ENCODE measurements at regions not wholly inside any gene's neighbourhood (a gene's known extent, or its start where the extent isn't known, plus 50 kb on each side); places are given as distances from the start of the nearest gene placed in this dataset.

DNA sequence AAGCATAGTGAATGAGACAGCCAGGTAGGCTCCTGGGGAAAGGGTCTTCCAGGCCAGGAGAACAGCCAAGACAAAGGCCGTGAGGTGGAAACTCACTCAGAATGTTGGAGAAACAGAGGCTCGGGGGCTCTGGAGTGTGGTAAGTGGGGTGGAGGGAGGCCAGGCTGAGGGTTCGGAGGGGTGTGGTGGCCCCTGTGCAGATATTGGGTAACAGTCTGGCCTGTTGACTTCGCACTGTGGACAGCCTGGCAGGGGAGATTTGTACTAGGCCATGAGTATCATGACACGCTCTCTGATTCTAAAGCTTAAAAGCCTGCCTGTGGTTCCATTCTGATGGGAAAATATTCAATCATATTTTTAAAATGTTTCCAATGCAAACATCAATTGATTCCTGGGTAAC, 239.3 kb downstream of the GADD45G start:
- TF ChIP-seq SIN3A (IDR thresholded peaks at IDR 0.05; ENCODE audit: low read depth), result no peak
- TF ChIP-seq EZH2phosphoT487 (IDR thresholded peaks at IDR 0.05; ENCODE audit: borderline replicate concordance), result no peak
- TF ChIP-seq RAD21 (IDR thresholded peaks at IDR 0.05; ENCODE audit: low read depth), result no peak
- TF ChIP-seq, protein P1, sequence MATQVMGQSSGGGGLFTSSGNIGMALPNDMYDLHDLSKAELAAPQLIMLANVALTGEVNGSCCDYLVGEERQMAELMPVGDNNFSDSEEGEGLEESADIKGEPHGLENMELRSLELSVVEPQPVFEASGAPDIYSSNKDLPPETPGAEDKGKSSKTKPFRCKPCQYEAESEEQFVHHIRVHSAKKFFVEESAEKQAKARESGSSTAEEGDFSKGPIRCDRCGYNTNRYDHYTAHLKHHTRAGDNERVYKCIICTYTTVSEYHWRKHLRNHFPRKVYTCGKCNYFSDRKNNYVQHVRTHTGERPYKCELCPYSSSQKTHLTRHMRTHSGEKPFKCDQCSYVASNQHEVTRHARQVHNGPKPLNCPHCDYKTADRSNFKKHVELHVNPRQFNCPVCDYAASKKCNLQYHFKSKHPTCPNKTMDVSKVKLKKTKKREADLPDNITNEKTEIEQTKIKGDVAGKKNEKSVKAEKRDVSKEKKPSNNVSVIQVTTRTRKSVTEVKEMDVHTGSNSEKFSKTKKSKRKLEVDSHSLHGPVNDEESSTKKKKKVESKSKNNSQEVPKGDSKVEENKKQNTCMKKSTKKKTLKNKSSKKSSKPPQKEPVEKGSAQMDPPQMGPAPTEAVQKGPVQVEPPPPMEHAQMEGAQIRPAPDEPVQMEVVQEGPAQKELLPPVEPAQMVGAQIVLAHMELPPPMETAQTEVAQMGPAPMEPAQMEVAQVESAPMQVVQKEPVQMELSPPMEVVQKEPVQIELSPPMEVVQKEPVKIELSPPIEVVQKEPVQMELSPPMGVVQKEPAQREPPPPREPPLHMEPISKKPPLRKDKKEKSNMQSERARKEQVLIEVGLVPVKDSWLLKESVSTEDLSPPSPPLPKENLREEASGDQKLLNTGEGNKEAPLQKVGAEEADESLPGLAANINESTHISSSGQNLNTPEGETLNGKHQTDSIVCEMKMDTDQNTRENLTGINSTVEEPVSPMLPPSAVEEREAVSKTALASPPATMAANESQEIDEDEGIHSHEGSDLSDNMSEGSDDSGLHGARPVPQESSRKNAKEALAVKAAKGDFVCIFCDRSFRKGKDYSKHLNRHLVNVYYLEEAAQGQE (IDR thresholded peaks at IDR 0.05; ENCODE audit: low read depth), result no peak
- TF ChIP-seq EZH2 (IDR thresholded peaks at IDR 0.05), result no peak
- TF ChIP-seq POLR2AphosphoS5 (IDR thresholded peaks at IDR 0.05; ENCODE audit: low read depth, low read length), result no peak
- no peak for TF ChIP-seq JUND (IDR thresholded peaks at IDR 0.05)
- TF ChIP-seq, protein P2, sequence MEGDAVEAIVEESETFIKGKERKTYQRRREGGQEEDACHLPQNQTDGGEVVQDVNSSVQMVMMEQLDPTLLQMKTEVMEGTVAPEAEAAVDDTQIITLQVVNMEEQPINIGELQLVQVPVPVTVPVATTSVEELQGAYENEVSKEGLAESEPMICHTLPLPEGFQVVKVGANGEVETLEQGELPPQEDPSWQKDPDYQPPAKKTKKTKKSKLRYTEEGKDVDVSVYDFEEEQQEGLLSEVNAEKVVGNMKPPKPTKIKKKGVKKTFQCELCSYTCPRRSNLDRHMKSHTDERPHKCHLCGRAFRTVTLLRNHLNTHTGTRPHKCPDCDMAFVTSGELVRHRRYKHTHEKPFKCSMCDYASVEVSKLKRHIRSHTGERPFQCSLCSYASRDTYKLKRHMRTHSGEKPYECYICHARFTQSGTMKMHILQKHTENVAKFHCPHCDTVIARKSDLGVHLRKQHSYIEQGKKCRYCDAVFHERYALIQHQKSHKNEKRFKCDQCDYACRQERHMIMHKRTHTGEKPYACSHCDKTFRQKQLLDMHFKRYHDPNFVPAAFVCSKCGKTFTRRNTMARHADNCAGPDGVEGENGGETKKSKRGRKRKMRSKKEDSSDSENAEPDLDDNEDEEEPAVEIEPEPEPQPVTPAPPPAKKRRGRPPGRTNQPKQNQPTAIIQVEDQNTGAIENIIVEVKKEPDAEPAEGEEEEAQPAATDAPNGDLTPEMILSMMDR (IDR thresholded peaks at IDR 0.05 in 2 of 3, conservative IDR thresholded peaks at IDR 0.05 in 1 of 3; ENCODE audit: borderline replicate concordance in 1 of 3, insufficient read depth in 1 of 3, low read depth in 2 of 3, low read length in 2 of 3), result no peak
- TF ChIP-seq SP1 (IDR thresholded peaks at IDR 0.05; ENCODE audit: low read depth), result no peak
- TF ChIP-seq POLR2A (IDR thresholded peaks at IDR 0.05; ENCODE audit: borderline replicate concordance, extremely low read depth, insufficient read depth, insufficient read length), result no peak
- no peak for TF ChIP-seq ZNF274 (IDR thresholded peaks at IDR 0.05; ENCODE audit: low read depth, low read length)
